Stimulated activated CD4-positive, alpha-beta T cell treated with anti-CD3 and anti-CD28 coated beads, Interleukin-1b, Interleukin-23, amount 100 ng/mL, for 1 hour (primary cell): ENCODE measurements at regions not wholly inside any gene's neighbourhood (a gene's known extent, or its start where the extent isn't known, plus 50 kb on each side); places are given as distances from the start of the nearest gene placed in this dataset.
A peak's percentile ranks its signal among the peaks of the same experiment; 100 is the strongest.
"Not testable (repeated sequence)": the region's sequence is repeated elsewhere in the genome, so short reads cannot be mapped to it uniquely, and the experiment has no call there.

Experiments used
- DNase-seq, 2 donors: peaks; one replicate each; pipeline ENCODE4 v3.0.0-alpha.2; 2020; ENCODE audit warnings: low read depth in 2 of 2

DNA sequence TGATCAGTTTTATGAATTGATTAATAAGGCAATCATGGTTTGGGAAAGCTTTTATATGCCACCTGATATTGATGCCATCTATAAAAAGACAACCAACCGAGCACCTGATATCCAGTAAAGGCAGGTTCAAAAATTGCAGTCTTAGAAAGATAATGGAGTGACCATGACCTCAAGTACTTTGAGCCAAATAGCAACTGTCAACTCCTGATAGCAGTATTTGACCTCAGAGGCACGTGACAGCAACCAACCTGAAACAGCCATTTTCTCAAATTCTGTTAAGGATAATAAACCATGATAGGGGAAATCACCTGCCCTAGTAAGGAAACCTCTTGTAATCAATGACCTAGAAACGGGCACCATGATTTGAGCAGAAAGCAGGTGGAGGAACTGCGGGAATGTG is 77.1 kb upstream of the NFE2L3 start:
- no peak for DNase-seq

DNA sequence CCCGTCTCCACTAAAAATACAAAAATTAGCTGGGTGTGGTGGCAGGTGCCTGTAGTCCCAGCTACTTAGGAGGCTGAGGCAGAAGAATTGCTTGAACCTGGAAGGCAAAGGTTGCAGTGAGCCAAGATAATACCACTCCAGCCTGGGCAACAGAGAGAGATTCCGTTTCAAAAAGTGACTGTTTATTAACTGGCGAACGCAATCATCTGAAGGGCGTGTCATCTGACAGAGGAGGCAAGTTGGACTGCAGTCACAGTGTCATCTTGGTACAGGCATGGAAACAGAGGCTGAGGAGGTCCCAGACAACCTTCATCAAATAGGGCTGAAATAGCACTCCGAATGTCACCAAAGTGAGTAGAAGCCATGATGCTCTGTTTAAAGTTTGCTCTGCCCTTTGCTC is 75.3 kb upstream of the NFE2L3 start:
- no peak for DNase-seq

DNA sequence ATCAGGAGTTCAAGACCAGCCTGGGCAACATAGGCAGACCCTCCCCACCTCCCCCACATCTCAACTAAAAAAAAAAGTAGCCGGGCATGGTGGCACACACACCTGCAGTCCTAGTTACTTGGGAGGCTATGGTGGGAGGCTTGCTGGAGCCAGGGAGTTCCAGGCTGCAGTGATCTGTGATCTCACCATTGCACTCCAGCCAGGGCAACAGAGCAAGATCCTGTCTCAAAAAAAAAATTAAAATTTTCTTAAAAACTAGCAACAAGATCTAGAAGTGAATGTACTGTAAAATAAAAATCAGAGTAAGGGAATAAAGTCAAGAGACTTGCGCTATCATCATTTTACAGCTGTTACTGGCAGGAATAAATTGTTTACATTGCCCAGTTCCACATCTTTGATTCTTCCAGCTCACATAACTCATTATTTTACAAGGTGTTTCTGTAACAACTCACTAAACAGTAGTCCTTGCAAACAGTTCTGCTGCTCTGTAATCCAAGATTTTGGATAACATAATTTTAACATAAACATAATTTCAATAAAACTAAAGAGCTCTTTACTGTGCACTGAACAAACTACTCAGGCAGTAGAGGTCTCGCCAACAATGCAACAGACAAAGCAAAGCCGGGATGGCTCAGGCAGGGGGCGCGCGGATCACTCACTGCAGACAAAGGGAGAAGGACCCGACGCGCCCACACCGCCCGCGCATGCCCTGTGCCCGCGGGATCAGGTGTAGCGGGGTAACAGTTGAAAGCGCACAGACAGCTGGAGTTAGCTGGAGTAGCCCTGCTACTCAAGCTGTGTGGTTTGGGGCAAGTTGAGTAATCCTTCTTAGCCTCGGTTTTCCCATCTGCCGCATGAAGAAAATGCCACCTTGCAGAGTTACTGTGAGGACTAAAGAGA is 73.3 kb upstream of the NFE2L3 start:
- DNase-seq: peak; percentile 51 to 70

DNA sequence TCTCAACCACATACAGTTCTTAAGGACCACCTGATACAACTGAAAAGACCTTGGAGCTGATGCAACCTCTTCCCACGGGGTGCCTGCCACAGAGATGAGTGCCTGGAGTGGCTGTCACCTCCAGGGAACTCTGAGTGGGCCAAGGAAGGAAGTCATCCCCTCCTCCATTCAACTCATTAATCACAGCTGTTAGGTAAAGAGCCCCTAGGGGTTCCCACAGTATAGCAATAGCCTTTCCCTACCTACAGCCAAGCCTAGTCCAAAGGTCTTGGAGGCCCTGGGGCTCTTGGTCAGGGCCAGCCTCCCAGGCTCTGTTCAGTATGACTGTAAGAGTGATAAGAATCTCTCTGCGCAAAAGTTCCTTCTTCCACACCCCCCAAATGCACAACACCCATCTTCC is 70.4 kb upstream of the NFE2L3 start:
- DNase-seq: no peak

DNA sequence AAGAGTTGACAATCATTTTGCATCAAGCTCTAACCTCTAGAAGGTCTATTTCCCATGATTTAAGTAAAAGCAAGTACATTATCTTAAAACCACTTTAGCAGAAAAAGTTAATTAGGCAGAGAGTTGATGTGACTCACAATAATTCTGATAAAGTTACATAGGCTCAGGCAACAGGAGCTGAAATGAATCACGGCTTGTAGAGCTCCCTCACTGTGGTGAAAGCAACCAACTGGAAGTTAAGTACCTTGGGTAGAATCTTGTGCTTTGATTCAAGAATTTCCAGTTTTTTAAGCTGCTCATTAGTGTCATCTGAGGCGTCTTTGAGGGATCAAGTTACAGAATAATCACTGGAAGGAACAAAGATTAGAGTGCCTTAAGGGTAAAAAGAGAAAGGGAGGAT is 68.9 kb upstream of the NFE2L3 start:
- DNase-seq: no peak

DNA sequence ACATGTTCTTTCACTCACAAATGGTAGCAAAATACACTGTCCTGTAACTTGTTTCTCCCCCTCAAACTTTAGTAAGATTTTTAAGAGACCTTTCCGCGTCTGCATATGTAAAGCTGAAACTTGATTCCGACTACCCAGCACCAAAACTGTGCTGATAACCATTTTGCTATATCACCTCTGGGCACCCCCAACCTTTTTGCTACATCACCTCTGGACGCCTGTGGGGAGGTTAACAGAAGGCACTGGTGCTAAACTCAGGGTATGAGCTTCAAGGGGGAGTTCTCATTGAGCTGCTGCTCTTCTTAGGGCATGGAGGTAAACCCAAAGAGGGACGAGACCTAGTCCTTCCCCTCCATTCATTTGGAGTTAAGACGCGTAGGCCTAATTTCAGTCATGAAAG is 67.6 kb upstream of the NFE2L3 start:
- no peak for DNase-seq

DNA sequence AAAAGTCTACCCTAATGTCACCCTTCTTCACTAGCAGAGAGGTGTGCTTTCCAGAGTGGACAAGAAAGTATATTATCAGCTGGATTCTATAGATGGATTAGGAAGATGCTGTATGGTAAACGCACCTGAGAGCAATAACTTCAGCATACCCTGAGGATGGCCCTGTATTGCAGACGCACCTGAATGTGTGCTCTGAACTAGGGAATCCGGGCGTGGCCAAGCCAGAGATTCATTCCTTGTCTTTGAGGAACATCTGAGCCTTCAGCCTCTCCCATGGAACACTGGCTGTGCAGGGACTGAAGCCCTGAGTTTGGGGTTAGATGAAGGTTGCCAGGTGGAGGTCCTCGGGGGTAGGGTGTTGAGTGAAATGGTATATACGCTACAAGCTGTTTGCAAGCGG is 66.2 kb upstream of the NFE2L3 start:
- no peak for DNase-seq

DNA sequence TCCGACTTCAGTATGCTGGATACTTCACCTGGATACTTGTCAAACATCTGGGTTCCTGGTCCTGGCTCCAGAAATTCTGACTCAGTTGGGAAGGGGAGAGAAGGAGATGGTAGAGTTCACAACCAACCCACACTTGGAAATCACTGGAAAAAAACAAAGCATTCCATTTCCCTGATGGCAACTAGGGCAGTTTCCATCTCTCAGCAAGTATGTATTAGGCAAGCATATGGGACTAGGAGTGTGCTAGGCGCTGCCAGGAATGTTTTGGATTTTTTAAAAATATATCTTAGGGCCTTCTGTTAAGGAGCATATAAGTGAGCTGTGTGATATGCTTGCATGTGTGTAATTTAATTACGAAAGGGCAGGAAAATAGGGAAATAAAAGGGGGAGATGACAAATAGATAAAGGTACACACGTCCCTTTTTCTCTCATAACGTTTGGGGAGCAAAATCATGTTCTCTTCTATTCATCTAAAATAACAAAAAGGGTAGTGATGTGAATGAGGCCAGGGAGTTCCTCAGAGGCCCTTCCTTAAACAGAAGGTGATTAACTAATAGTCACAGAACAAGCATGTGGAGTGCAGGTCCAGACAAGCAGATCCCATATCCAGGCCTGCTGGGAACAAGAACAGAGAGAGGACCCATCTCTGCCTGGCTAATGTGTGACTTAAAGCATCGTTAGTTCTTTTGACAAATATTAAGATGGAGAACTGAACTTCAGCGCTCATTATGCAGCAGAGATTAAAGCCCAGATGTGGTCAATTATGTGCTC is 64.5 kb upstream of the NFE2L3 start:
- DNase-seq: no peak

DNA sequence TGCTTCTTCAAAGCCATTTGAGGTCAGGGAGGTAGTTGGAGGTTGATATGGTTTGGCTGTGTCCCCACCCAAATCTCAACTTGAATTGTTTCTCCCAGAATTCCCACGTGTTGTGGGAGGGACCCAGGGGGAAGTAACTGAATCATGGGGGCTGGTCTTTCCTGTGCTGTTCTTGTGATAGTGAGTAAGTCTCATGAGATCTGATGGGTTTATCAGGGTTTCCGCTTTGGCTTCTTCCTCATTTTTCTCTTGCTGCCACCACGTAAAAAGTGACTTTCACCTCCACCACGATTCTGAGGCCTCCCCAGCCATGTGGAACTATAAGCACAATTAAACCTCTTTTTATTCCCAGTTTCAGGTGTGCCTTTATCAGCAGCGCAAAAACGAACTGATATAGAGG is 62.5 kb upstream of the NFE2L3 start:
- DNase-seq: not testable (repeated sequence)

DNA sequence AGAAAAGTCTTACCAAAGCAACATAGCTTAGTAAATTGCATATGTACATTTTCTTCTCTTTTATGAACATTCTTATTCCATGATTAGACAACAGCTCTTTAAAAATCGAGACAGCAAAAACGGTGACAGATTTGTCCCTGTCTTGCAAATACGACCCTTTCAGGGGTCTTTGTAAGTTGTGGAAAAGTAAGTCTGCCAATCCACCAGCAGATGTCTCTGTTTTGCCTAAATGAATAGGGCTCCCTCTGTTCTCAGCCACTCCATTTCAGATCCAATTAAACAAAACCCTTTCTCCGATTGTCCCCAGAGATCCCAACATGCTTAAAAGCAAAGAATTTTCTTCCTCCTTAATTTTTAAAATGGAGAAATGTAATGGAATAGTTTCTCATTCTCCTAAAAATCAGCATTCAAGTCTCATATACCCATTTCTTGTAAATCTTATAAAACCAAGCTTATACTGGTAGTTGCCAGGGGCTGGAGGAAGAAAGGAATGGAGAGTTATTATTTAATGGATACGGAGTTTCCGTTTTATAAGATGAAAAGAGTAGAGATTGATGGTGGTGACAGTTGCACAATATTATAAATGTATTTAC is 61.0 kb upstream of the NFE2L3 start:
- DNase-seq: no peak

DNA sequence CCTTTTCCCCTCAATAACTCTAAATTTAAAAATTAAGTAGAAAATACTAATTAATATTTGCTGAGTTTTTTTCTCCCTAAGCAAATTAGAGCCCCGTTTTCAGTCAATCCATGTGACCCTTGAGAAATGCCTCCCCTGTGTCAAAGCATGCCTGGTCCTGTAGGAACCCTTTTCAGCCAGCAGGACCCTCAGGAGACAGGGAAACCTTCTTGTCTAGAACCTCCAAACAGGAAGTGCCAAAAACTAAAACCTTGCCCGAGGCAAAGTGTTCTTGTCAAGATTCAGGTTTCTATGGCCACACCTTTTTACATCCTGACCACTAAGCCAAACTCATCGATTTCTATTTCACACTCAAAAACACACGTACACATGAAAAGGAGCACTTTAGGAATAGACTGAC is 60.1 kb upstream of the NFE2L3 start:
- no peak for DNase-seq

DNA sequence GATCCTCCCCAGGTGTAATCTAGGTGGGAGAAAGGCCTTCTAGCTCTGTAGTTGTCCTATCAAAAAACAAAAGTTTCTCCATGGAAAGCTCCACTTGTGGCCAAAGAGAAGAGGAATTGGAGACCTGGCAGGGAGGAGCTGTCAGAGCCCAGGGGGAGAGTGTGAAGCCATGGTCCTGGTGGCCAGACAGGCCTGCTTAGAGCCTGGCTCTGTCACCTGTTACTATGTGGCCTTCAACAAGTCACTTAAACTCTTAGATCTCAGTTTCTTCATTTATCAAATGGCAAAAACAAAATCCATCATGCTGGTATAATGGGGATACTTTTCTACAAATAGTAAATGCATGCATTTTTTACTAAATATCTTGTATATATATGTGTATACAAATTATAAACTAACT is 59.0 kb upstream of the NFE2L3 start:
- DNase-seq: no peak

DNA sequence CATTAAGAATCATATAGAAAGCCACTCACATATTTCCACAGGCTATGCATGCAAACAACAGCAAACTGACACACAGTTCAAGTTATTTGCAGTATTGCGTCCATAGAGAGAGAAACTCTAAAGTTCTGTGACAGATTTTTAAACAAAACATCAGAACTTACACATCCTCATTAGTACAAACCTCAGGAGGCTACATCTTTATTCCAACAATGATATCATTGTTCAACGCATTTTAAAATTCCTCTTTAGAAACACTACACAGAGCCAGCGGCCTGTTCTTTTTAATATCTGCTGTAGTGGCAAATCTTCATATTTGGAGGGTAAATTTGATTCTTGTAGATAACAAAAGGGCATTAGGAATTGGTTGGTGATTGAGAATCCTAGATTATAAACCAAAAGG is 55.9 kb upstream of the NFE2L3 start:
- DNase-seq: no peak

DNA sequence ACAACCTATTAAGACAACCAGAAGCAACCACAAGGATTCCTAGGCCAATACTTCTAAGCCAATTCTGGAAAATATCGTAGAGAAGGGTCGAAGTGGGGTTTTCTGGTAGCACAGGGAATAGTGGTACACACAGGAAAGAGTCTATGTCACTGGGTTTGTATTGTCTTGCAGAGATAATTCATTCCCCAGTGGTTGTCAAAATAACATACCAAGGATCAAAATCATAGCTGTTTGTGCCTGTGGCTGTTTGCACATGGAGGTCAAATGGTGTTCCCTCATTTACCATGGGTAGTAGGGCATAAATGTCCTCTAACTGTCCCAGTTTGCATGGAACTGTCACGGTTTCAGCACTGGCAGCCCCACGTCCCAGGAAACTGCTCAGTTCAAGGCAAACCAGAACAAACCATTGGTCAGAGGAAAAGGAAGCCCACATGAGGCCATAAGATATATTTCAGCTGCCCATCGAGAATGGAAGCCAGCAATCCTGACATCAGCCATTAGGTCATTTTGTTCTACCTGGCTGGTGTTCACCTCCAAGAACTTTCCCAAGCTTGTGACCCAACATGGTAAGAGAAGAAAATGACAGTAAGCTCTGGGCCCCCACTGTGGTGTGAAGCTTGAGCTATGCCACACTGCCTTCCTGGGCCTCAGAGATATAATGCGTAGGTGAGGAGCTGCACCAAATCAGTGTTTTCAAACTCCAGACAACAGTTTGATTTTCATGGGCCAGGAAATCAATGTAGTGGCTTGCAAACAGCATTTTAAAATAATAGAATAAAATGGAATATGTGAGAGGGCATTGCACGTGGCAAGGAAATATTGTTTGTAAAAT is 53.9 kb upstream of the NFE2L3 start:
- DNase-seq: no peak

DNA sequence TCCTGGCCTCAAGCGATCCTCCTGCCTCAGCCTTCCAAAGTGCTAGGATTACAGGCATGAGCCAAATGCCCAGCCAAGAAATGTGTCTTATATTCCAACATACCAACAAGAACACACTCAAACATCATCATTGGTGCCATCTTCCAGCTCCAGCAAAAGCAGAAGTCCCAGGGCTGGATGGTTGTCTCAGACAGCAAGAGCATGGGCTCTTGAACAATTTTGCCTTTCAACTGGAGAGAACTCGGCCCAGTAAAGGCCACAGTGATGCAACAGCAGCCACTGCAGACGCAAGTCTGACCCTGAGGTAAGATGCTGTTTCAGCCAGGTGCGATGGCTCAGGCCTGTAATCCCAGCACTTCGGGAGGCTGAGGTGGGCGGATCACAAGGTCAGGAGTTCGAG is 52.8 kb upstream of the NFE2L3 start:
- no peak for DNase-seq

DNA sequence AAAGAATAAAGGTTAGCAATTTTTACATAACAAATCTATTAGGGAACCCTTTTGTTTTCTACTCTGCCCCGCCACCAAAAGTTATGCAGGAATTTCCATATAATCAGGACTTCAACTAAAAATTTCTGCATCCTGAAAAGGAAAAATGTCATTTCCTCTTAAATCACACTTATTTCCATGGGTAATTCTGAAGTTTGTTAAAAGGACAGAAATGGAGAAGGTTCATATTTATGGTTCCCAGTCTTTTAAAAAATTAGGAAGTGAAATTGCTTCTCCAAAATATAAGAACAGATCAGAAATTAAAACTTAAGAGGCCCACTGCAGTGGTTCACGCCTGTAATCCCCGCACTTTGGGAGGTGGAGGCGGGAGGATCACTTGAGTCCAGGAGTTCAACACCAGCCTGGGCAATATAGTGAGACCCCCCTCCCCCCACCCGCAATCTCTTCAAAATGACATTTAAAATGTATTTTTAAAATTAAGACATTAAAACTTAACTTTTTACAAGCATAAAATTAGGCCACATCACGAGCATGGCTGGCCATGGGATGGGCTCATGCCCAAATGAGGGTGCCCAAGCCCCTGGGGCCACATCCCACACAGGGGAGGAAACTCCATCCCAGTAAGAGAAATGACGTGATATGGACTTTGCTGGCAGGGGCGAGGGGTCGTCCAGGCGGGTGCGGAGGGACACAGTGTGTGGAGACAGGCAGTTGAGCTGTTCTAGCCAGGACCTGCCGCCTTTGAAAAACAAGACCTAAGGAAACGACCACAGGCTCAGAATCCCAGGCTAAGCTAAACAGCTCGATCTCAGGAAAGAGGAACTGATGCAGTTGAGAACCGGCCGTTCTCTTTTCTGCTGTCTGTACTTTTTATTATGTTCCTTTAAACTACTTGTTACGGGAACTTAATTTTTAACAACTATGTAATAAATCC is 51.3 kb upstream of the NFE2L3 start:
- no peak for DNase-seq

DNA sequence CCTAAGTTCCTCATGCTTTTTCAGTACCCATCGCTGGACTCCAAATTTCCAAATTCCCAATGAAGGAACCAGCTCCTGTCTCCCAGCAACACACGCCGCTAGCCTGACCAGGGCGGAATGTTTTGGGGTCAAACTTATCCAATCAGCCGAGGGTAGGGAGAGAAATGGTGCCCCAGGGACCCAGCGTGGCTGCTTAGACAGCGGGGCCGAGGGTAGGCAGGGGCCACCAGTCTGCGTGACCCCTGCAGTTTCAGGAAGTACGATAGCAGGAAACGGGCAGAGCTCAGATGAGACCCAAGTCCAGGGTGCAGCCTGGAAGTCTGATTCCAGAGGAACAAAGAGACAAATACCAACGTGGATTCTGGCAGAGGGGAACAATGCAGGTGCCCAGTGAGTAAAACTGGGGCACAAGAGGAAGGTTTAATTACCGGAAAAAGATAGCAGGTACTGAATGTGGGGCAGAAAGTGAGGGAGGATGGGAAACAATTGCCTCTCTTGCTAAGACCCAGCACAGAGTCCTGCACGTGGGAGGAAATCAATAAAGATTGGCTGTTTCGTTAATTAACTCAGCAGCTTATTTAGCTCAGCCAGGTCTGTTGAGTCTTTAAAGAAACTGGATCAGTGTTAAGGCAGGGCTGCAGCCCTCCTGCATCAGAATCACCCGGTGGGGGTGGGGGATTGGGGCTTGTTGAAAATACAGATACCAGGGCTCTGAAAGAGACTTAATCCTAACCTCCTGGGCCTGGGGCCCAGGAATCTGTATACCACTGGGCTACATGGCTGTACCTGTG is 50.4 kb upstream of the NFE2L3 start:
- no peak for DNase-seq

DNA sequence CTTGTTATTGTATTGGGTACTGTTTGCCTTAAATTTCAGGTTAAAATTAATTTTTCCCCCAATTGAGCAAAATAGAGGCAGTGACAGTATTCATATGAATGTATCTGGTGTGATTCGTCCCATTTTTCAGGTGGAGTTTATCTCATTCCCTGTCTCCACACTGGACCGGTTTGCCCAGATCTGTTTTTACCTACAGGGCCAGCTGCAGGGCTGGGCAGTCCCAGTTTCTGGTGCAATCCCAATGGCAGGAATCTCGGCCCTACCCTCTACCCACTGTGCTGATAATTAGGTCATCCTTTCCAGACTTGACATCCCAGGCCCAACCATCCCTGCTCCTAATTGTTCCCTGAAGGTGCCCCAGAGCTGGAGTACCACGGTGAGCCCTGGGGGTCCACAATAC is 49.8 kb upstream of the NFE2L3 start:
- no peak for DNase-seq
